SK-N-SH (cell line): ENCODE measurements at regions not wholly inside any gene's neighbourhood (a gene's known extent, or its start where the extent isn't known, plus 50 kb on each side); places are given as distances from the start of the nearest gene placed in this dataset.

Experiments used
- CTCF ChIA-PET: fragments of 300-600, 350-600 bp; formaldehyde crosslinking; extraction: SDS; loops from one replicate; lab custom pipeline; 2021; lab: Yijun Ruan, JAX
- POLR2A ChIA-PET: fragments of 350-600 bp; sonication (Branson Sonifier 250); formaldehyde crosslinking; extraction: SDS; loops from one replicate; lab custom pipeline; 2020; ENCODE audit warnings: antibody characterized with exemption, inconsistent platforms; lab: Yijun Ruan, JAX
- DNase-seq: peaks from one replicate; pipeline ENCODE4 v3.0.0; 2012
- H2AFZ ChIP-seq: fragments of 200-600 bp; sonication (generic); 2 replicates; pipeline ENCODE4 v1.8.1; 2016; ENCODE audit warnings: antibody characterized with exemption, mild to moderate bottlenecking, low read depth
- H3F3A ChIP-seq: fragments of 200-600 bp; sonication (generic); replicated peaks from 2 replicates; pipeline ENCODE3; 2016; ENCODE audit warnings: antibody characterized with exemption, mild to moderate bottlenecking; ENCODE audit not compliant: insufficient read depth
- H3K27ac ChIP-seq, 2 experiments: fragments of 200-500 bp in 1 of 2; fragments of 200-600 bp in 1 of 2; sonication (Bioruptor generic) in 1 of 2; sonication (generic), shearing (Covaris generic) in 1 of 2; 2 replicates each; pipeline versions ENCODE4 v1.5.1 to v1.6.1; 2014 to 2016; ENCODE audit warnings: low read depth in 2 of 2, inconsistent platforms in 1 of 2, low read length in 1 of 2, mild to moderate bottlenecking in 1 of 2, mixed read lengths in 1 of 2
- H3K27me3 ChIP-seq: fragments of 200-600 bp; sonication (generic), shearing (Covaris generic); 2 replicates; pipeline ENCODE4 v1.6.1; 2016; ENCODE audit warnings: mixed run types; ENCODE audit not compliant: insufficient read depth
- H3K36me3 ChIP-seq, 2 experiments: fragments of 200-500 bp in 1 of 2; fragments of 200-600 bp in 1 of 2; sonication (Bioruptor generic) in 1 of 2; sonication (generic) in 1 of 2; replicated peaks in 1 of 2; 2 replicates each; pipeline versions ENCODE3 to v1.5.1; 2014 to 2016; ENCODE audit warnings: low read length in 1 of 2, mild to moderate bottlenecking in 1 of 2; ENCODE audit not compliant: insufficient read depth in 2 of 2, control insufficient read depth in 1 of 2
- H3K4me1 ChIP-seq, 2 experiments: fragments of 200-500 bp in 1 of 2; fragments of 200-600 bp in 1 of 2; sonication (Bioruptor generic) in 1 of 2; sonication (generic), shearing (Covaris generic) in 1 of 2; 2 replicates each; pipeline versions ENCODE4 v1.5.1 to v1.6.1; 2014 to 2016; ENCODE audit warnings: low read depth in 1 of 2, low read length in 1 of 2, mixed run types in 1 of 2; ENCODE audit not compliant: insufficient read depth in 2 of 2, control insufficient read depth in 1 of 2
- H3K4me2 ChIP-seq: fragments of 200-600 bp; sonication (generic), shearing (Covaris generic); 2 replicates; pipeline ENCODE4 v1.6.1; 2017; ENCODE audit warnings: mixed run types
- H3K4me3 ChIP-seq, 2 experiments: fragments of 200-500 bp in 1 of 2; fragments of 200-600 bp in 1 of 2; sonication (Bioruptor generic) in 1 of 2; sonication (generic), shearing (Covaris generic) in 1 of 2; 2 replicates each; pipeline versions ENCODE4 v1.5.1 to v1.8.1; 2014 to 2016; ENCODE audit warnings: low read depth in 2 of 2, inconsistent platforms in 1 of 2, low read length in 1 of 2, mild to moderate bottlenecking in 1 of 2, mixed read lengths in 1 of 2, moderate library complexity in 1 of 2
- H3K79me2 ChIP-seq: fragments of 200-600 bp; sonication (generic); 2 replicates; pipeline ENCODE4 v1.8.1; 2017; ENCODE audit warnings: mild to moderate bottlenecking; ENCODE audit not compliant: insufficient read depth
- H3K9ac ChIP-seq: fragments of 200-600 bp; sonication (generic); 2 replicates; pipeline ENCODE4 v1.6.1; 2017; ENCODE audit warnings: mixed run types
- H3K9me2 ChIP-seq: fragments of 200-600 bp; sonication (generic); 2 replicates; pipeline ENCODE4 v1.6.1; 2017; ENCODE audit warnings: mixed run types
- H3K9me3 ChIP-seq: fragments of 200-600 bp; sonication (generic); 2 replicates; pipeline ENCODE4 v1.6.1; 2017; ENCODE audit warnings: mixed run types, mild to moderate bottlenecking, moderate library complexity
- H4K20me1 ChIP-seq: fragments of 200-600 bp; sonication (generic); 2 replicates; pipeline ENCODE4 v1.6.1; 2017; ENCODE audit warnings: mild to moderate bottlenecking, mixed run types; ENCODE audit not compliant: insufficient read depth
- FOSL2 ChIP-seq: IDR thresholded peaks from 2 replicates; pipeline ENCODE4 v1.4.0; 2012; ENCODE audit warnings: low read depth, mild to moderate bottlenecking, moderate library complexity, borderline replicate concordance
- FOXJ3 ChIP-seq: sonication (generic); formaldehyde crosslinking; IDR thresholded peaks from 2 replicates; pipeline ENCODE4 v1.5.1; 2020; ENCODE audit warnings: mild to moderate bottlenecking, missing genetic modification reagents
- GATA2 ChIP-seq: sonication (generic); formaldehyde crosslinking; IDR thresholded peaks from 2 replicates; pipeline ENCODE4 v1.5.0; 2020; ENCODE audit warnings: mild to moderate bottlenecking, missing genetic modification reagents
- JUND ChIP-seq: IDR thresholded peaks from 2 replicates; pipeline ENCODE4 v1.4.0; 2012
- MXI1 ChIP-seq: IDR thresholded peaks from 2 replicates; pipeline ENCODE4 v1.6.1; 2012; ENCODE audit warnings: mild to moderate bottlenecking, low read depth, low read length, improper control_type of control experiment
- NFIC ChIP-seq: IDR thresholded peaks from 2 replicates; pipeline ENCODE4 v1.4.0; 2012; ENCODE audit warnings: borderline replicate concordance
- NRF1 ChIP-seq: IDR thresholded peaks from 2 replicates; pipeline ENCODE4 v1.6.1; 2012; ENCODE audit warnings: low read depth, mild to moderate bottlenecking, low read length
- RAD21 ChIP-seq: IDR thresholded peaks from 2 replicates; pipeline ENCODE4 v1.6.1; 2012; ENCODE audit warnings: mild to moderate bottlenecking, low read length
- TAF1 ChIP-seq: IDR thresholded peaks from 2 replicates; pipeline ENCODE4 v1.6.1; 2012; ENCODE audit warnings: low read depth, mild to moderate bottlenecking, low read length, moderate library complexity, borderline replicate concordance
- YY1 ChIP-seq: IDR thresholded peaks from 2 replicates; pipeline ENCODE4 v1.4.0; 2012; ENCODE audit warnings: low read depth, mild to moderate bottlenecking
- WGBS: methylation state at CpG from one replicate; pipeline ENCODE4 v1.1.6; 2017; ENCODE audit warnings: low lambda C conversion rate; 5-methylcytosine and 5-hydroxymethylcytosine counted together
- TF ChIP-seq, protein P1 (sequence below): IDR thresholded peaks from 2 replicates; pipeline ENCODE4 v1.4.0; 2012; ENCODE audit warnings: low read depth, borderline replicate concordance
- TF ChIP-seq, protein P2 (sequence below): fragments of 150-350 bp; IDR thresholded peaks from 2 replicates; pipeline ENCODE4 v1.6.1; 2016; ENCODE audit warnings: mild to moderate bottlenecking, low read depth, low read length
- TF ChIP-seq, protein P3 (sequence below): IDR thresholded peaks from 2 replicates; pipeline ENCODE4; 2012
- TF ChIP-seq, protein P4 (sequence below): fragments of 150-350 bp; IDR thresholded peaks from 2 replicates; pipeline ENCODE4 v1.6.1; 2017; ENCODE audit warnings: antibody characterized with exemption, low read length, low read depth, borderline replicate concordance

DNA sequence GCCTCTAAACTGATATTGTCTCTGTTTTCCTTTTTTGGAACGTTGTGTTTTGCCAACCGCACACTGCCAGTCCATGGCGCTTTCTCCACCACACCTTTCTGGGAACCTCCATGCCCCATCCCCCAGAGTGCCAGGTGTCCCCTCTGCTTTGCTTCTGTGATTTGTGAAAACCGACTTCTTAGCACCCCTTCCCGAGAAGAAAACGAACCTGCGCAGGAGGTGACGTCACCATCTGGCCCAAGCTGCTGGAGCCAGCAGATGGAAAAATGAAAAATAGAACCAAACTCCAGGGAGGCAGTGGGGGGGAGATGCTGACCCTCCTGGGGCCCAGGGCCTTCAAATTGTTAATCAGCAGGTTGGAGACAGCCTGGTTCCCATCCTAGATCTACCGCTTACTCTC lies 103.8 kb downstream of the HTR5A start (continued):
- TF ChIP-seq, protein P1, sequence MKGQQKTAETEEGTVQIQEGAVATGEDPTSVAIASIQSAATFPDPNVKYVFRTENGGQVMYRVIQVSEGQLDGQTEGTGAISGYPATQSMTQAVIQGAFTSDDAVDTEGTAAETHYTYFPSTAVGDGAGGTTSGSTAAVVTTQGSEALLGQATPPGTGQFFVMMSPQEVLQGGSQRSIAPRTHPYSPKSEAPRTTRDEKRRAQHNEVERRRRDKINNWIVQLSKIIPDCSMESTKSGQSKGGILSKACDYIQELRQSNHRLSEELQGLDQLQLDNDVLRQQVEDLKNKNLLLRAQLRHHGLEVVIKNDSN = no peak
- no peak for TF ChIP-seq TAF1
- no peak for TF ChIP-seq MXI1
- TF ChIP-seq, all 33 proteins: peak for 0

DNA sequence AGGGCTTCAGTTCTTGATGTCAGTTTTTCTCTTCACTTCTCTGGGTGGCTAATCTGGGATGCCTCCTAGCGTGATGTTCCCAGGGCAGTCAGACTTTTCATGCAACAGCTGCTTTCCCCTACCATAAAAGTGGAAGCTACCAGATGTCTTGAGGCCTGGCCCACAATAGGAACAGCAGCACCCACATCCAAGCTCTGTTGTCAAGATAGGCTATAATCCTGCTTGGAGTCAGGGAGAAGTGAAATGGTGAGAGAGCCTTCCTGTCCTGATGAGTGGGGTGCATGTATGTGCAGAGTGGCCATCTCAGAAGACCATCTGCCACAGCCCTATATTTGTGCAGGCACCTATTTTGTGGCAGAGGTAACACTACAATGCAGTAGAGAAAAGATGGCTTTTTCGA lies 108.0 kb downstream of the HTR5A start:
- POLR2A ChIA-PET = no interaction called here
- Histone ChIP-seq H3K27ac (no peak overlapping the region), H3K4me1 (no peaks in the 10 kb centered on the region), H3K9me2 (no peaks in the 10 kb centered on the region), H3K4me3 (no peak overlapping the region), H3K9ac (no peak overlapping the region), H3K27me3 (peaks cover under 1% of the 10 kb centered on the region; the same call in 1 of the 2 replicates), H3K4me2 (no peak overlapping the region), H3F3A (no peaks in the 10 kb centered on the region), H2AFZ (no peak overlapping the region), H3K36me3 (no peaks in the 10 kb centered on the region), H3K79me2 (no peaks in the 10 kb centered on the region), H3K9me3 (no peaks in the 10 kb centered on the region), H4K20me1 (no peaks in the 10 kb centered on the region)
- DNase-seq = no peak
- CTCF ChIA-PET = interaction anchor here (1.6 kb wide), 1 partner anchor 46 kb away, joined by 3 read pairs; no protein-coding TSS in a partner anchor
- WGBS = 22% methylated on average over 2 of the region's 2 CpGs
- TF ChIP-seq, protein P2, sequence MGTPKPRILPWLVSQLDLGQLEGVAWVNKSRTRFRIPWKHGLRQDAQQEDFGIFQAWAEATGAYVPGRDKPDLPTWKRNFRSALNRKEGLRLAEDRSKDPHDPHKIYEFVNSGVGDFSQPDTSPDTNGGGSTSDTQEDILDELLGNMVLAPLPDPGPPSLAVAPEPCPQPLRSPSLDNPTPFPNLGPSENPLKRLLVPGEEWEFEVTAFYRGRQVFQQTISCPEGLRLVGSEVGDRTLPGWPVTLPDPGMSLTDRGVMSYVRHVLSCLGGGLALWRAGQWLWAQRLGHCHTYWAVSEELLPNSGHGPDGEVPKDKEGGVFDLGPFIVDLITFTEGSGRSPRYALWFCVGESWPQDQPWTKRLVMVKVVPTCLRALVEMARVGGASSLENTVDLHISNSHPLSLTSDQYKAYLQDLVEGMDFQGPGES = no peak
- TF ChIP-seq, protein P3, sequence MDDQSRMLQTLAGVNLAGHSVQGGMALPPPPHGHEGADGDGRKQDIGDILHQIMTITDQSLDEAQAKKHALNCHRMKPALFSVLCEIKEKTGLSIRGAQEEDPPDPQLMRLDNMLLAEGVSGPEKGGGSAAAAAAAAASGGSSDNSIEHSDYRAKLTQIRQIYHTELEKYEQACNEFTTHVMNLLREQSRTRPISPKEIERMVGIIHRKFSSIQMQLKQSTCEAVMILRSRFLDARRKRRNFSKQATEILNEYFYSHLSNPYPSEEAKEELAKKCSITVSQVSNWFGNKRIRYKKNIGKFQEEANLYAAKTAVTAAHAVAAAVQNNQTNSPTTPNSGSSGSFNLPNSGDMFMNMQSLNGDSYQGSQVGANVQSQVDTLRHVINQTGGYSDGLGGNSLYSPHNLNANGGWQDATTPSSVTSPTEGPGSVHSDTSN = no peak
- no peak for TF ChIP-seq TAF1
- TF ChIP-seq, protein P4, sequence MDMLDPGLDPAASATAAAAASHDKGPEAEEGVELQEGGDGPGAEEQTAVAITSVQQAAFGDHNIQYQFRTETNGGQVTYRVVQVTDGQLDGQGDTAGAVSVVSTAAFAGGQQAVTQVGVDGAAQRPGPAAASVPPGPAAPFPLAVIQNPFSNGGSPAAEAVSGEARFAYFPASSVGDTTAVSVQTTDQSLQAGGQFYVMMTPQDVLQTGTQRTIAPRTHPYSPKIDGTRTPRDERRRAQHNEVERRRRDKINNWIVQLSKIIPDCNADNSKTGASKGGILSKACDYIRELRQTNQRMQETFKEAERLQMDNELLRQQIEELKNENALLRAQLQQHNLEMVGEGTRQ = no peak
- no peak for TF ChIP-seq FOXJ3 (CRISPR knock-in tag)
- no peak for TF ChIP-seq FOSL2
- TF ChIP-seq NRF1 = no peak
- no peak for TF ChIP-seq JUND
- TF ChIP-seq, protein P1 = no peak
- TF ChIP-seq NFIC = no peak
- no peak for TF ChIP-seq RAD21
- no peak for TF ChIP-seq GATA2 (CRISPR knock-in tag)
- no peak for TF ChIP-seq YY1
